HG02870 (cell line): ENCODE measurements at regions not wholly inside any gene's neighbourhood (a gene's known extent, or its start where the extent isn't known, plus 50 kb on each side); places are given as distances from the start of the nearest gene placed in this dataset.
"Not testable (repeated sequence)": the region's sequence is repeated elsewhere in the genome, so short reads cannot be mapped to it uniquely, and the experiment has no call there.

Source experiments
- ATAC-seq: cut with Tn5 transposase; IDR thresholded peaks from one replicate; pipeline ENCODE4 v1.9.1; 2021; ENCODE audit warnings: mild to moderate bottlenecking, moderate library complexity; ENCODE audit not compliant: unreplicated experiment

GRCh38 chr7:96770758-96771157, 61.1 kb upstream of the SEM1 start:
- no peak for ATAC-seq

GRCh38 chr7:96772139-96772694, 62.6 kb upstream of the SEM1 start:
- no peak for ATAC-seq

DNA sequence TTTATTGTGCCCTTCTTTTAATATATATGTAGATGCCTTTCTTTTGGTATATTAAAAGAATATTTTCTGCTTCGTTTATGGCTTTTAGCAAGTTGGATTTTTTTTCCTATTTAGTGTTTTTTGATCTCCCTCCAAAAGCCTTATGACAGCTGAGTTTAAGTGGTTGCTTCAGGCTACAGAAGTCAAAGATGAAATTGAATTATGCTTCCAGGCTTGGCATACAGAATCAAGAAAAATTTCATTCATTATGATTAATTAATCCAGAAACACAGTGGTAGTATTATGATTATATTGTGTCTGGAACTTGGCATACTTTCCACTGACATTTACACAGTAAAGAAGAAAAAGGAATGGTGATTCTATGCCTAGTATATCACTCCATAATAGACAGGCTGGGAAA, 63.8 kb upstream of the SEM1 start:
- ATAC-seq = no peak

DNA sequence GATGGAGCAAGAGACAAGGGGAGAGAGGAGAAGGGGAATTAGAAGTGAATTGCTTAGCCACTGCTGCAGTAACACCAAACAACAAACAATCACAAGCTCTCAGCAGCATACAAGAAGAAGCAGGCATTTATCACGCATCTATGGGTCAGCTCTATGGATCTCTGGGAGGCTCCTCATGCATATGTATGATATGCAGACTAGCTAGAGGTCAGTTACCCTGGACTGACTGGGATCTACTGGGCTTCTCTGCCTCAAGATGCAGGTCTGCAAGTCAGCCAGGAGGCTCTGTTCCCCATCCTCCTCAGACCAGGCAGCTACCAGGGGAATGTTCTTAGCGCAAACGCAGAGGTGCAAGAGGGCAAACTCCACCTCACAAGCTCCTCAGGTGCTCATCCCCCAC, 64.7 kb upstream of the SEM1 start:
- no peak for ATAC-seq

- no peak for ATAC-seq
Observed at GRCh38 chr7:96775046-96775445, 65.4 kb upstream of the SEM1 start.

- no peak for ATAC-seq
Observed at GRCh38 chr7:96778263-96778662, 68.6 kb upstream of the SEM1 start.

DNA sequence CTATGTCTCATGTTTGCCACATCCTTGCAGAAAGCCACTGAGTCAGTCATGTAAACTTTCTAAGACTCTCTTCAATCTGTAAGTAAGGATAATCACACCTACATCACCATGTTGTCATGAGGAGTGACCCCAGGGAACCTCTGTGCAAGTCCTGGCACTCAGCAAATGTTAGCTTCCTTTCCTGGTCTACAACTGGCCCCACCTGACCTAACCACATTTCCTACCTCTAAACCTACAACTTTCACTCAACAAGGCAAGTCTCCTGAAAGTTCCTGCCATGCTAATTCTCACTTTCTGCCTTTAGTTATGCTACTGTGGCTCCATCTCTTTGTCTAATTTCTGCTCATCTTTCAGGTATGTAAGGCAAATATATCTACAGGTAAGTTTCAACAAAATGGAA, 72.3 kb upstream of the SEM1 start:
- ATAC-seq = no peak

- not testable (repeated sequence) for ATAC-seq
Observed at GRCh38 chr7:96782686-96783298, 73.1 kb upstream of the SEM1 start.

DNA sequence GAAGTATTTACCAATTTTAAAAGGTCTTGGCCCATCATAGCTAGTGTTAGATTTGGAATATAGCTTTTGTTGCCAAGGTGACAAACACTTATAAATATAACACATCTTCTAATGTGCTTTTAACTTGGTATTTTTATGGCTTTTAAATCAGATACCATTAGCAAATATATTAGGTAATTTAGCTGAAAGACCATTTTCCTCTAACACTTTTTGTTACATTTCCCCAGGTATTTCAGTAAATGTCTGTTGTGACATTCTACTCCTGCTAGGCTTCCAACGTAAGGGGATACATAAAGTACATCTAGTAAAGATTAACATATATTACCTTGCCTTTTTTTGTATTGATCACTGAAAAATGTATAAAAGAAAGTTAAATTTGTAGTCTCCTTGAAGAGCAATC, 75.0 kb upstream of the SEM1 start:
- ATAC-seq = no peak

DNA sequence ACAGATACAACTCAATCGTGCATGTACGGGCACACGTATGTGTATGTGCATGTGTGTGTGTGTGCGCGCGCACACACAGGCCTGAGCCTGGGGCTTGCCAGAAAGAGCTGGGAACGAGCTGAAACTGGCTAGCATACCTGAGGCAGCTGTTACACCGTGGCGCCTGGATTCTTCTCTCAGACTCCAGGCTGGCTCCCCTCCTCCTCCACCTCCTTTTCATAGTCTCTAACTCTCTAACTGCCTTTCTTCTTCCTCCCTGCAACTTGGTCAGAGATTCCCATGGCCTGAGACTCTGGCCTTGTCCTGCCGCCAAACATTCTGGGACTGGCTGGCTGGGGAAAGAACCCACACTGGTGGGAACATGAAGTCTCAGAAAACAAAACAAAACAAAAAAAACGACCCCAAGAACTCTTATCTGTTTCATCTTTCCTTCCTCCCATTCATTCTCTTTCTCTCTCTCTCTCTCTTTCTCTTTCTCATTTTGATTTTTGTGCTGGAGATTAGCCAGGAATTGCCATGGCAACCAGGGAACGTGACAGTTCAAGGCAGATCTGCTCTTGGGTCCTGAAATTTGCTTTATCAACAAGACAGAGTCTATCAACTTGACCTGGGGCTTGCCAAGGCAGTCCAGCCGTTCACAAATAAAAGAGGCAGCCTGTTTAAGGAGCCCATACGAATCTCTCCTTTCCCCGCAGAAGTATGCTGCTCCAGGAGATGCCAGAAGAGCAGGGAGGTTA, 76.8 kb upstream of the SEM1 start:
- no peak for ATAC-seq

GRCh38 chr7:96786998-96787395, 77.4 kb upstream of the SEM1 start:
- no peak for ATAC-seq

DNA sequence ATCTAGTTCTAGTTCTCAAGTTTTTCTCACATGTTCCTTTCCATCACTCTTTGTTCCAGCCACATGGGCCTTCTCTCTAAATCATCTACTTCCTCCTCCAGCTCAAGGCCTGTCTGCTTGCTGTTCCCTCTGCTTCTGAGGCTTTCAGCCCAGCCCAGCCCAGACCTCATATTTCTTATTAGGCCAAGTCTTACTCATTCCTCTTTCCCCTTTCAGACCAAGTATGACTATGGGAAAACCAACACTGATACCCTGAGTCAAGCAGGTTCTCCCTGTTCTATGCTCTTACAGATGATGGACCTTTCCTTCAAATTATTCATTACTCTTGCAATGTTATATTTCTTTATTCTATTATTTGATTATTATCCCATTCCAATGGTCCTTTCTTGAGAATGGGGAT, 80.3 kb upstream of the SEM1 start:
- no peak for ATAC-seq

DNA sequence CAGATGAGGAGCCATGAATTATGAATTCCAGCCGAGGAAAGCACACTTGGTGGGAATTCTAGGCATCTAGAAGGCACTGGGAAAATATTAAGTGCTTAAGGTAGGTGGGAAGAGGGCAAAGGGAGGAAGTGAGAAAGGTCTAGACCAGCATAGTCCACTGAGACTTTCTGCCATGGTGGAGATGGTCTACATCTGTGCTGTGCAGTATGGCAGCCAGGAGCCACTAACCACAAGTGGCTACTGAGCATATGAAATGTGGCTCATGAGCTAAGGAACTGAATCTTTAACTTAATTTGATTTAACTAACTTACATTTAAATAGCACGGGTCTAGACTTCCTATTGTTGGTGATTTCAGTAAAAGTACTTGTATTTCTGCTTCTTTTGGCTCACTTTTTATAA, 82.5 kb upstream of the SEM1 start:
- ATAC-seq = no peak

DNA sequence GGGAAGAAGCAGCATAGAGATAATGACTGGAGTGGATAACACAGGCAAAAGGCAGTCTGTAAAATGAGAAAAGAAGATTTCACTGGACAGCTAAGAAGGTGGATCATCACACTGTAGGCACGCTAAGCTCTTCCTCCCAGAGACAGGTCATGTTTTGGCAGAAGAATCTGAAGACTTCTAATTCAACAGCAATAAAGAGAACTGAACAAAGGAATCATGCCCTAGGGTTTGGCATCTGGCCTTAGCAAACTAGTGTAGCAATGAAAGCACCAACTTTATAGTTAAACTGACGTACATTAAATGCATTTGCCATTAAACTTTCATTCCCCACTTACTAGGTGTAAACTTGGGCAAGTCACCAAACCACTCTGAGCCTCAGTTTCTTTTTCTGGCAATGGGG, 84.4 kb upstream of the SEM1 start:
- no peak for ATAC-seq

DNA sequence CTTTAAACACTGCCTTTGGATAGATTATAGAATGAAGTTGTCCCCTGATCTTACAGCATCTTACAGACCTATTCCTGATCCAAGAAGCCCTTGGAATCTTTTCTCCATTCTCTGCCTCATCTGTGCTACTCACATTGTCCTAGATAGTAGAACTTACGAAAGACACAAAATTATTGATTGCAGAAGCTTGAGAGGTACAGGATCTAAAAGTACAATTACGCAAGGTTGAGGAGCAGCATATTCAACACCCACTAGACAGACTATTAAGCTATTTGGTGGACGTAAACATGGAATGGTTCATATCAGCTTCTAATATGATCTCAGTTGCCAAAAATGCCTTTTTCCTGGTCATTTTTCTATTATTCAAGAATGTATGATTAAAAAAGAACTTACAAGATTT, 90.5 kb upstream of the SEM1 start:
- no peak for ATAC-seq

DNA sequence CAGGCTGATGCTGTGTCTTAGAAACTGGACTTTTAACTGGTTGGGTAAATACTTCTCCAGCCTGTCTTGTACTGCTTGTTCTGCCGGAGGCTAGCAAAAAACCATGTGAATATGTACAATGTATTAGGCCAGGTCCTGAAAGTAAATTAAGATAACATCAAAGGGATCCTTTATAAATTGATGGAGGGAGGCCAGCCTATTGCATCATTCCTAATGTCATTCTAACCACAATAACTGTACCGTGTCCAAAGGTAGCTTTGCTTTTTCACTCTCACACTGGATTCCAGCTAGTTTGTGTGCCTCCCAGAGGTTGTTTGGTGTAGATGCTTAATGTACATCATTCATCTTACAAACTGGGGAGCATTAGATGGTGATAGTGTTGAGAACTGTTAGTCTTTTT, 91.2 kb upstream of the SEM1 start:
- ATAC-seq = no peak

GRCh38 chr7:96819111-96819700, 109.6 kb upstream of the SEM1 start:
- no peak for ATAC-seq

- ATAC-seq = not testable (repeated sequence)
Observed at GRCh38 chr7:96821131-96821530, 111.5 kb upstream of the SEM1 start.

DNA sequence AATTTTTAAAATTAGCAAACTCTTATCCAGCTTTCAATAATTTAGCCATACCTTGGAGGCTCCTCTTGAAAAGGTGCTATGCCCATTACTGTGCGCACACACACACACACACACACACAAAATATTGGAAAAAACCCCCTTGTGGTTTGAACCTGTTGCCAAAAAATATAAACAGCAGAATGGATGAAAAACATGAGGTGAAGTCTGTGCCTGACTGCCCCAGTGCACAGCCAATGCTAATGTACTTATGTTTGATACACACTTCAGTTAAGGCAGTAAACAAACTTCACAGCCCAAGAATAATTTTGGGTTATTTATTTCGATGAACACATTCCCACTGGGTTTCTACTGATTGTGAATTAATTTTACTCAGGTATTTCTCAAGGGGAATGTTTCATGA, 113.2 kb upstream of the SEM1 start:
- ATAC-seq = no peak

GRCh38 chr7:96823274-96823673, 113.6 kb upstream of the SEM1 start:
- ATAC-seq = no peak

DNA sequence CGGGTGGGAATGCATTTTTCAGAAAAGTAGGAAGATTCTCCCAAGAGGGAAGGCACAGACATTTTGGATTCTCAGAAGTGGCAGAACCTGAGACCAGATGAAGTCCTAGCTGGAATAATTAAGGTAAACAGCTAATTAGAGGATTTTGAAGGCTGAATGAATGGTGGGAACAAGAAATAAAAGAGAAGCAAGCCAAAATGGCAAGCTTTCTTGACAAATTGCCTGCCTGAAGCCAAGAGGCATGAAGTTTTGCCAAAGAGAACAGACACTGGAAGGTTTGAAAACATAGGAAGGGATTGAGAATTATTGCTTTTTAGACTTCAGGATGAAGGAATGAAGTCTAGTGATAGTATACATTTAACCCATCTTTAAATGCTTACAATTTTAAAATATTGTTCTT, 115.0 kb upstream of the SEM1 start:
- no peak for ATAC-seq

DNA sequence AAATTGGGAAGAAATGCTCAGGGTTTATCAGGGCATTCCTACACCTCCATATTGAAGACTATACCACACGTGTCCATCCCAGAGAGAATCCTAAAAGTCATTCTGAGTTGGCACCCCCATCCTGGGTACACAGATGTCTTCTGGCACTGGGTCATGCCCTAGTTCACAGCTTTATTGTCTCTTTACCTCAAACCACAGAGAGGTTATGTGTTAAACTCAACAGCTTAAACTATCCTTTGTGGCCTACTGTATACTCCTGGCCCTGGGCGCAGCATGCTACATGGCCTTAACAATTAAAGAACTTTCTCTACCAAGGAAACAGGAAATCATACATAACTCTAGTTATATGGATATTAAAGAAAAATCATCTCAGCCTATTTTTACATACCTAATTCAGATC, 115.6 kb upstream of the SEM1 start:
- ATAC-seq = no peak
